ENCODE measurements at regions not wholly inside any gene's neighbourhood (a gene's known extent, or its start where the extent isn't known, plus 50 kb on each side); places are given as distances from the start of the nearest gene placed in this dataset.

DNA sequence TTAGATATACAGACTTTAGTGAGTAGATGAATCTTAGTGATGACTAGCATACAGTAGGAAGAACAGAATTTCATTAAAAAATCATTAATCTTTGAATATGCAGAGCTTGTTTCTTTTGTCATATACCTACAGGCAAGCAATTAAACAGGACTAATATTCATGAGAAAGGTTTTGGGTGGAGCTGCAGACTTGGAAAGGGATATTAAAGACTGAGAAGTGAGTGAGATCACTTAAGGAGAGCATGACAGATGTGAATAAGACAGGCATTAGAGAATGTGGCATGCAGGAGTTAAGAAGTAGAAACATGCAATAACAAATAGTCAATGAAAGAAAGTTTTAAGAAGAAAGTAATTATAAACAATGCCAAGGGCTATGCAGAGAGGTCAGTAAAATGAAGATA, 187.7 kb downstream of the TMTC3 start:
- Mint-ChIP-seq H3K9me3 (peaks cover 2% of the 10 kb centered on the region), H3K36me3 (ENCODE audit: low read depth) (no peaks in the 10 kb centered on the region), H3K4me1 (ENCODE audit: low read depth) (no peaks in the 10 kb centered on the region), H3K4me3 (no peak overlapping the region), H3K27ac (no peak overlapping the region), H3K27me3 (no peaks in the 10 kb centered on the region)
- intact Hi-C loops (cut with micrococcal nuclease): no loop called here
- ATAC-seq (no peak), DNase-seq (no peak)
- ChIA-PET CTCF (no interaction called here), POLR2A (no interaction called here)
- TF ChIP-seq, protein P1, sequence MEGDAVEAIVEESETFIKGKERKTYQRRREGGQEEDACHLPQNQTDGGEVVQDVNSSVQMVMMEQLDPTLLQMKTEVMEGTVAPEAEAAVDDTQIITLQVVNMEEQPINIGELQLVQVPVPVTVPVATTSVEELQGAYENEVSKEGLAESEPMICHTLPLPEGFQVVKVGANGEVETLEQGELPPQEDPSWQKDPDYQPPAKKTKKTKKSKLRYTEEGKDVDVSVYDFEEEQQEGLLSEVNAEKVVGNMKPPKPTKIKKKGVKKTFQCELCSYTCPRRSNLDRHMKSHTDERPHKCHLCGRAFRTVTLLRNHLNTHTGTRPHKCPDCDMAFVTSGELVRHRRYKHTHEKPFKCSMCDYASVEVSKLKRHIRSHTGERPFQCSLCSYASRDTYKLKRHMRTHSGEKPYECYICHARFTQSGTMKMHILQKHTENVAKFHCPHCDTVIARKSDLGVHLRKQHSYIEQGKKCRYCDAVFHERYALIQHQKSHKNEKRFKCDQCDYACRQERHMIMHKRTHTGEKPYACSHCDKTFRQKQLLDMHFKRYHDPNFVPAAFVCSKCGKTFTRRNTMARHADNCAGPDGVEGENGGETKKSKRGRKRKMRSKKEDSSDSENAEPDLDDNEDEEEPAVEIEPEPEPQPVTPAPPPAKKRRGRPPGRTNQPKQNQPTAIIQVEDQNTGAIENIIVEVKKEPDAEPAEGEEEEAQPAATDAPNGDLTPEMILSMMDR (IDR thresholded peaks at IDR 0.05): no peak

DNA sequence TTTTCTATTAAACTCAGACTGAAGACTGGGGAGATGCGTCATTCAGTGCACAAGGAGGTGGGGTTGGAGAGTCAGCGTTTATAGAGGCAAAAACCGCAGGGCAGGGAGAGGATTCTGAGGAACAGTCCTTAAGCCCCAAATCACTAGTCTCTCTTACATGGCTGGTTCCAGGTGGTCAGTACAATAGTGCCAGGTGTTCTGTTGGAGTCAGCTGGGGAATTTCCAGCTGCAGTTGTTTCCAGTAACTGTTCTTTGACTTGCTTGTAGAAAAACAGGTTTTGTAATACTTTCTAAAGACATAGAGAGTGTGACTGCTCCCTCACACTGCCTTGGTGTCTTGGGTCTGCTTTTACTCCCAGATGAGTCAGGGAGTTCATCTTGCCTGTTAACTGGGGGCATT, 192.2 kb downstream of the TMTC3 start:
- POLR2A ChIA-PET: no interaction called here
- TF ChIP-seq, protein P1 (IDR thresholded peaks at IDR 0.05): no peak
- CTCF ChIA-PET: interaction anchor here (1.0 kb wide), 1 partner anchor 258 kb away, joined by 3 read pairs; no protein-coding TSS in a partner anchor
- Mint-ChIP-seq H3K4me1 (ENCODE audit: low read depth) (no peaks in the 10 kb centered on the region), H3K4me3 (no peak overlapping the region), H3K36me3 (ENCODE audit: low read depth) (no peaks in the 10 kb centered on the region), H3K9me3 (no peaks in the 10 kb centered on the region), H3K27me3 (no peaks in the 10 kb centered on the region), H3K27ac (no peak overlapping the region)
- no peak for DNase-seq
- intact Hi-C loops (cut with micrococcal nuclease): no loop called here
- no peak for ATAC-seq

DNA sequence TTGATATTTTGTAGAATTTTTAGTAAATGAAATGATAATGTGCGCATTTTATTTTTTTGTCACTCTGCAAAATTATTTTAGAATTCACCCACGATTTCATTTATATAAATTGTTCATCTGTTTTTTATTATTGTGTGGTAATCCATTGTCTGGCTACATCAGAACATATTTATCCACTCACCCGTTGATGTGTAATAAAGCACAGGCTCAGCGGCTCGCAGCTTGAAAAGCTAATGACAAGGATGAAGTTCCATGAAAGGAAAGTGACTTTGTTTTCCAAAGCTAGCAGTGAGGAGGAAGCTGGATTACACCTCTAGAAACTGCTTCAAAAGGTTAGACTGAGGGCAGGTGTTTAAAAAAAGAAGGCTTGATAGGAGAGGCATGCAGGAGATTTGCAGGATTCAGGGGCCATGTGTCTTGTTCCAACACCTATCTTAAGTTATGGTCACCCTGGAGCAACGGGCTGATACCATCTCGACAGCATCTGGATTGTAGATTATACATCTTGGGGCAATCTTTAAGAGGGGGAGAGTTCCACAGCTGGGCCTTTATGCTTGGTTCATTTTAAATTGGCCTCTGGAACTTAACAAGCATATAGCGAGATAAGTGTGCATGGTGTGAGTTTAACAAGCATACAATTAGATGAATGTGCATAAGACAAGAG, 194.1 kb downstream of the TMTC3 start:
- Mint-ChIP-seq H3K27me3 (no peaks in the 10 kb centered on the region), H3K27ac (no peak overlapping the region), H3K4me3 (no peak overlapping the region), H3K9me3 (no peaks in the 10 kb centered on the region), H3K4me1 (ENCODE audit: low read depth) (no peaks in the 10 kb centered on the region), H3K36me3 (ENCODE audit: low read depth) (no peaks in the 10 kb centered on the region)
- ChIA-PET POLR2A (no interaction called here), CTCF (no interaction called here)
- TF ChIP-seq, protein P1 (IDR thresholded peaks at IDR 0.05): no peak
- DNase-seq: no peak
- ATAC-seq: no peak
- intact Hi-C loops (cut with micrococcal nuclease): no loop called here

DNA sequence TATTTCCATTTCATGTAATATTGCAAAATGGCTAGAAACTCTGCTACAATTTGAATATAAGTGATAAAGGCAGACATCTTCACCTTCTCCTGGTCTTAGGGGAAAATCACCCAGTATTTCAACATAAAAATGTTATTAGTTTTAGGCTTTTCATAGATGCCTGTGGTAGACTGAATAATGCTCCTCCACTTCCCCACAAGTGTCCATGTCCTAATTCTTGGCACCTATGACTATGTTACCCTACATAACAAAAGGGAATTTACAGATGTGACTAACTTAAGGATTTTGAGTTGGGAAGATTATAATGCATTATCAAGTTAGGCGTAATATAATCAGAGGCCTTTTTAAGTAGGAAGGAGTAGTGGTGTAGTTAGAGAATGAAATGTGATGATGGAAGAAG, 196.4 kb downstream of the TMTC3 start:
- no peaks in the 10 kb centered on the region for H3K36me3 Mint-ChIP-seq (ENCODE audit: low read depth)
- H3K4me1 Mint-ChIP-seq (ENCODE audit: low read depth): no peaks in the 10 kb centered on the region
- ChIA-PET CTCF (no interaction called here), POLR2A (no interaction called here)
- H3K9me3 Mint-ChIP-seq: no peaks in the 10 kb centered on the region
- no peaks in the 10 kb centered on the region for H3K27me3 Mint-ChIP-seq
- TF ChIP-seq, protein P1 (IDR thresholded peaks at IDR 0.05): no peak
- H3K4me3 Mint-ChIP-seq: no peak overlapping the region
- intact Hi-C loops (cut with micrococcal nuclease): no loop called here
- no peak overlapping the region for H3K27ac Mint-ChIP-seq
- ATAC-seq (no peak), DNase-seq (no peak)

DNA sequence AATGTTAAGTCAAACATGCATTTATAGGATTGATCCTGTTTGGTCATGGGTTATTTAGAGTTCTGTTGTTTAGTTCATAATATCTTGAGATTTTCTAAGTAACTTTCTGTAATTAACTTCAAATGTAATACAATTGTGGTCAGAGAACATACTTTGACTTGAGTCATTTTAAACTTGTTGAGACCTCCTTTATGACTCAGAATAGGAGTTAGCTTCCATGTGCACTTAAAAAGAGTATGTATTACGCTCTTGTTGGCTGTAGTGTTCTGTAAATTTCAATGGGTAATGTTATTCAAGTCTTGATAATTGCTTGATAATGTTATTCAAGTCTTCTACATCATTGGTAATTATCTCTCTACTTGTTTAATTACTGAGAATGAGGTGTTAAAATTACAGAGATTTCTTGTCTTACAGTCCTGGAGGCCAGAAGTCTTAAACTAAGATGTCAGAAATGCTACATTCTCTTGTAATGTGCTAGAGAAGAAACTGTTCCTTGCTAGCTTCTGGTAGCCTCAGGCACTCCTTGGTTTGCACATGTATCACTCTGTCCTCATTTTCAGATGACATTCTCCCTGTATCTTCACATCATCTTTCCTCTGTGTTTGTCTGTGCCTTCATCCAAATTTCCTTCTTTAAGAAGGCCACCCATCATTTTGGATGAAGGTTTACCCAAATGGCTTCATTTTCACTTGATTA, 197.3 kb downstream of the TMTC3 start:
- TF ChIP-seq, protein P1 (IDR thresholded peaks at IDR 0.05): no peak
- H3K4me1 Mint-ChIP-seq (ENCODE audit: low read depth): no peaks in the 10 kb centered on the region
- H3K27ac Mint-ChIP-seq: no peak overlapping the region
- intact Hi-C loops (cut with micrococcal nuclease): no loop called here
- DNase-seq: no peak
- no peaks in the 10 kb centered on the region for H3K9me3 Mint-ChIP-seq
- no peaks in the 10 kb centered on the region for H3K36me3 Mint-ChIP-seq (ENCODE audit: low read depth)
- no peaks in the 10 kb centered on the region for H3K27me3 Mint-ChIP-seq
- ChIA-PET POLR2A (no interaction called here), CTCF (no interaction called here)
- ATAC-seq: no peak
- no peak overlapping the region for H3K4me3 Mint-ChIP-seq

Measured in activated CD8-positive, alpha-beta T cell treated with anti-CD3 and anti-CD28 coated beads for 36 hours (primary cell).